ENCODE measurements at regions not wholly inside any gene's neighbourhood (a gene's known extent, or its start where the extent isn't known, plus 50 kb on each side); places are given as distances from the start of the nearest gene placed in this dataset.

GRCh38 chr19:20273951-20274570 lies 107.0 kb downstream of the ZNF486 start:
- TF ChIP-seq EZH2phosphoT487 (IDR thresholded peaks at IDR 0.05; ENCODE audit: borderline replicate concordance, low read length) (no peak), CTCF (IDR thresholded peaks at IDR 0.05; ENCODE audit: low read depth, low read length, poor library complexity, severe bottlenecking) (no peak)
